Body of pancreas (tissue), 4 donors: ENCODE measurements at regions not wholly inside any gene's neighbourhood (a gene's known extent, or its start where the extent isn't known, plus 50 kb on each side); places are given as distances from the start of the nearest gene placed in this dataset.
A peak's percentile ranks its signal among the peaks of the same experiment; 100 is the strongest.

Experiments
- ATAC-seq: fragments of 150-250 bp; one replicate; pipeline ENCODE4 v1.9.1; 2016
- DNase-seq, 4 donors: peaks; one replicate each; pipeline ENCODE4 v3.0.0-alpha.2; 2019
- H3K27ac ChIP-seq, 4 donors: fragments of 200-600 bp; sonication (generic); 1 replicate in 3 of 4; 2 replicates in 1 of 4; pipeline versions ENCODE4 v1.5.1 to v1.6.1; 2016 to 2019; ENCODE audit warnings: mild to moderate bottlenecking in 1 of 4, mixed read lengths in 1 of 4, moderate library complexity in 1 of 4
- H3K27me3 ChIP-seq, 2 donors: fragments of 200-600 bp; sonication (generic); one replicate each; pipeline ENCODE4 v1.6.0; 2016; ENCODE audit warnings: mild to moderate bottlenecking in 1 of 2
- H3K36me3 ChIP-seq, 2 donors: fragments of 200-600 bp; sonication (generic); replicated peaks in 1 of 2; 2 replicates each; pipeline ENCODE4 v1.5.1; 2016; ENCODE audit warnings: low read depth in 2 of 2; ENCODE audit not compliant: insufficient read depth in 1 of 2
- H3K4me1 ChIP-seq: fragments of 200-600 bp; sonication (generic); one replicate; pipeline ENCODE4 v1.6.0; 2016
- H3K4me3 ChIP-seq, 2 donors: fragments of 200-600 bp; sonication (generic); 1 replicate in 1 of 2; 2 replicates in 1 of 2; pipeline ENCODE4 v1.5.1; 2016 to 2019
- H3K9me3 ChIP-seq, 3 donors: fragments of 200-600 bp; sonication (generic); 1 replicate in 2 of 3; 2 replicates in 1 of 3; pipeline ENCODE4 v1.5.1; 2016
- CTCF ChIP-seq, 7 experiments: fragments of 450-650 bp in 4 of 7; fragments of 200-600 bp in 3 of 7; sonication (generic) in 3 of 7; IDR thresholded peaks; one replicate each; pipeline ENCODE4 v1.5.1; 2016 to 2019; ENCODE audit warnings: antibody characterized with exemption in 7 of 7
- POLR2A ChIP-seq, 3 donors: fragments of 450-650 bp; IDR thresholded peaks; one replicate each; pipeline ENCODE4 v1.6.1; 2016; ENCODE audit warnings: antibody characterized with exemption in 3 of 3, mild to moderate bottlenecking in 2 of 3
- WGBS, 2 donors: methylation state at CpG; one replicate each; pipeline ENCODE4 v1.1.5; 2017; 5-methylcytosine and 5-hydroxymethylcytosine counted together
- intact Hi-C: fragments of 100-400 bp; cut with DNase I; formaldehyde crosslinking; loops from one replicate; pipeline ENCODE4 v1.15.1; 2023

DNA sequence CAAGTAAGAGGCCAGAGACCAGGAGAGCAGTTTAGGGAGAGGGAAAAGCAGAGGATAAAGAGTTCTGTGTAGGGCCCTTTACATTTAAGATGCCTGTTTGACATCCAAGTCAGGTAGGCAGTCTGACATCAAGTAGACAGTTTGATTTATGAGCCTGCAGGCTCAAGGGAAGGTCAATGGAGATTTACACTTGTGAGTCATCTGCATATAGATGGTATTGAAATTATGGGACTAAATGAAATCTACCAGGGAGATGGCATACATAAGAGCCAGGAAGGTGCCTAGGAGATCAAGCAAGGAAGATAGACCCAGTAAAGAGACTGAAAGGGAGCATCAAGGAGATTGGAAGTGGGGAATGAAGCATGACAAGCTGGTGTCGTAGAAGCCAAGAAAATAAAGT, 212.4 kb upstream of the PKDCC start:
- DNase-seq (no peak), ATAC-seq (no peak)
- H3K27ac ChIP-seq = no peak overlapping the region
- peaks cover 6% of the 10 kb centered on the region for H3K4me1 ChIP-seq
- no peaks in the 10 kb centered on the region for H3K27me3 ChIP-seq
- no peaks in the 10 kb centered on the region for H3K9me3 ChIP-seq
- WGBS, 2 donors = 69 to 70% methylated on average over 1 of the region's 1 CpG
- no peak for TF ChIP-seq POLR2A (IDR thresholded peaks at IDR 0.05)
- no peak for TF ChIP-seq CTCF (IDR thresholded peaks at IDR 0.05)
- intact Hi-C loops = no loop called here
- no peak overlapping the region for H3K4me3 ChIP-seq
- no peaks in the 10 kb centered on the region for H3K36me3 ChIP-seq

DNA sequence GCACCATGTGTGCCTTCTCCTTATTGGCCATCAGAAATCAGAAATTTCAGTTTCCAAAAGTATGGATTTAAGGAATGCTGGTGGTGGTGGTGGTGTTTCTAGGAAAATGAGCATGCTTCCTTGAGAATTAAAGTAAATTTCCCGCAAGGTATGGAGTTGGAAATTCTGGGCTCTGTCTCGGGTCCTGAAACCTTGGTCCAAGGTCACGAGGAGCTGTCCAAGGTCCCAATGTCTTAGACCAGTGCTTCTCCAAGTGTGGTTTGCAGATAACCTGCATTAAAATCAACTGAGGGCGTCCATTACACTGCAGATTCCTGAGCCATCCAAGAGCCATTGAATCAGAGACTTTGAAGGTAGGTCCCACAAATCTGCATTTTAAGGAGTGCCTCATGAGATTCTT, 210.9 kb upstream of the PKDCC start:
- Histone ChIP-seq H3K4me1 (peaks cover 12% of the 10 kb centered on the region), H3K9me3 (no peaks in the 10 kb centered on the region), H3K36me3 (no peaks in the 10 kb centered on the region), H3K27ac (no peak overlapping the region), H3K27me3 (no peaks in the 10 kb centered on the region), H3K4me3 (no peak overlapping the region)
- TF ChIP-seq POLR2A (IDR thresholded peaks at IDR 0.05) (no peak), CTCF (IDR thresholded peaks at IDR 0.05) (no peak)
- no peak for DNase-seq
- WGBS, 2 donors = 19 to 52% methylated on average over 4 of the region's 4 CpGs
- intact Hi-C loops = no loop called here
- ATAC-seq = no peak

DNA sequence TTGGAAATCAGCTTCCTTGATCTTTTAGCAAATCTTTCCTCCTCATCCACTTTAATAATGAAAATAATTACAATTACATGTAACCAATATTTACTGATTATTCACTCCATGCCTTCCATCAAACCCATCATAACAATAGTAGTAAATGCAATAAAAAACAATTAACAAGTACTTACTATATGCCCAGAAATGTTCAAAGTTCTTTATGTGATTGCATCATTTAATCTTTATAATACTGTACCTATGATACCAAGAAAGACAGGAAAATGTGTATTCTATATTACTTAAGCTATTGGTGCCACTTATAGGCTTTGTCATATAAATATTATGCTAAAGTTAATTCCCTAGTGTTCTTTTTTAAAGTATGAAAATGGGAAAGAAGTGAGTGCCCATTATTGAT, 210.2 kb upstream of the PKDCC start:
- TF ChIP-seq CTCF (IDR thresholded peaks at IDR 0.05) (no peak), POLR2A (IDR thresholded peaks at IDR 0.05) (no peak)

GRCh38 chr2:41840702-41841551, 206.9 kb upstream of the PKDCC start:
- Histone ChIP-seq H3K4me1 (peaks cover 20% of the 10 kb centered on the region), H3K4me3 (peak overlapping the region; percentile 56 to 67), H3K36me3 (no peaks in the 10 kb centered on the region), H3K27me3 (no peaks in the 10 kb centered on the region), H3K27ac (peak overlapping the region; percentile 68 to 96 (median 90)), H3K9me3 (no peaks in the 10 kb centered on the region)
- WGBS, 2 donors = 2% methylated on average over 26 to 48 of the region's 48 CpGs
- DNase-seq = peak; percentile 98
- peak; percentile 100 for ATAC-seq
- TF ChIP-seq POLR2A (IDR thresholded peaks at IDR 0.05) (peak; percentile 65 to 94 (median 88)), CTCF (IDR thresholded peaks at IDR 0.05) (peak; percentile 97 to 100 (median 99))
- intact Hi-C loops = no loop called here

More for the DNA sequence above, 210.2 kb upstream of the PKDCC start:
- no peak overlapping the region for H3K4me3 ChIP-seq
- no peaks in the 10 kb centered on the region for H3K36me3 ChIP-seq
- H3K27ac ChIP-seq = no peak overlapping the region
- H3K27me3 ChIP-seq = no peaks in the 10 kb centered on the region
- ATAC-seq = no peak
- intact Hi-C loops = no loop called here
- DNase-seq = no peak
- no peaks in the 10 kb centered on the region for H3K9me3 ChIP-seq
- H3K4me1 ChIP-seq = peaks cover 13% of the 10 kb centered on the region

- intact Hi-C loops = no loop called here
- ATAC-seq = no peak
- no peak overlapping the region for H3K4me3 ChIP-seq
- TF ChIP-seq CTCF (IDR thresholded peaks at IDR 0.05) (peak in 1 of 7 experiments; percentile 7), POLR2A (IDR thresholded peaks at IDR 0.05) (no peak)
- peaks cover 31% of the 10 kb centered on the region for H3K4me1 ChIP-seq
- no peaks in the 10 kb centered on the region for H3K27me3 ChIP-seq
- no peaks in the 10 kb centered on the region for H3K36me3 ChIP-seq
- no peak for DNase-seq
- peak overlapping the region in 3 of 4 donors; percentile 73 to 87 (median 85) for H3K27ac ChIP-seq
- WGBS, 2 donors = 52 to 65% methylated on average over 1 of the region's 1 CpG
- H3K9me3 ChIP-seq = no peaks in the 10 kb centered on the region
Observed at GRCh38 chr2:41846962-41847361, 200.9 kb upstream of the PKDCC start.
